GM23338 (cell line): ENCODE measurements at regions not wholly inside any gene's neighbourhood (a gene's known extent, or its start where the extent isn't known, plus 50 kb on each side); places are given as distances from the start of the nearest gene placed in this dataset.

Experiments
- ATAC-seq: fragments of 200-7000 bp; cut with Tn5 transposase; 3 replicates; pipeline ENCODE4 v1.9.1; 2020
- DNase-seq: peaks from one replicate; pipeline ENCODE4 v3.0.0-alpha.2; 2015; ENCODE audit warnings: low spot score
- H2AFZ ChIP-seq: fragments of 200-600 bp; sonication (generic); 2 replicates; pipeline ENCODE4 v1.8.0; 2016; ENCODE audit warnings: antibody characterized with exemption, mild to moderate bottlenecking, moderate library complexity
- H3F3A ChIP-seq: fragments of 200-600 bp; sonication (generic); replicated peaks from 2 replicates; pipeline ENCODE4 v1.8.0; 2017; ENCODE audit warnings: antibody characterized with exemption, mixed run types, low read depth
- H3K27ac ChIP-seq: fragments of 200-600 bp; sonication (generic); 2 replicates; pipeline ENCODE4 v1.6.1; 2016; ENCODE audit warnings: low read depth
- H3K27me3 ChIP-seq: fragments of 200-600 bp; sonication (generic); 2 replicates; pipeline ENCODE4 v1.8.0; 2016; ENCODE audit warnings: mild to moderate bottlenecking, mixed run types, moderate library complexity; ENCODE audit not compliant: insufficient read depth
- H3K36me3 ChIP-seq: fragments of 200-600 bp; sonication (generic); 2 replicates; pipeline ENCODE4 v1.8.0; 2016; ENCODE audit warnings: mild to moderate bottlenecking; ENCODE audit not compliant: insufficient read depth
- H3K4me1 ChIP-seq: fragments of 200-600 bp; sonication (generic); 2 replicates; pipeline ENCODE4 v1.8.0; 2016; ENCODE audit warnings: mild to moderate bottlenecking, moderate library complexity; ENCODE audit not compliant: insufficient read depth
- H3K4me2 ChIP-seq: fragments of 200-600 bp; sonication (generic); 2 replicates; pipeline ENCODE4 v1.7.1; 2017; ENCODE audit warnings: mixed run types
- H3K4me3 ChIP-seq: fragments of 200-600 bp; sonication (generic); 2 replicates; pipeline ENCODE4 v1.6.1; 2016; ENCODE audit warnings: mixed run types
- H3K79me2 ChIP-seq: fragments of 200-600 bp; sonication (generic); replicated peaks from 2 replicates; pipeline ENCODE4 v1.8.0; 2017; ENCODE audit warnings: mild to moderate bottlenecking; ENCODE audit not compliant: insufficient read depth
- H3K9me2 ChIP-seq: fragments of 200-600 bp; sonication (generic); 2 replicates; pipeline ENCODE4 v1.8.0; 2017; ENCODE audit not compliant: insufficient read depth
- H4K20me1 ChIP-seq: fragments of 200-600 bp; sonication (generic); replicated peaks from 2 replicates; pipeline ENCODE4 v1.8.0; 2017; ENCODE audit warnings: mild to moderate bottlenecking; ENCODE audit not compliant: insufficient read depth
- H3K27ac Mint-ChIP-seq: 2 replicates; pipeline ENCODE4 v1.8.0; 2020; ENCODE audit warnings: inconsistent platforms, mild to moderate bottlenecking, moderate library complexity, mixed read lengths
- H3K27me3 Mint-ChIP-seq: 3 replicates; pipeline ENCODE4 v1.8.0; 2022; ENCODE audit warnings: low read depth, mild to moderate bottlenecking, moderate library complexity, mixed read lengths, inconsistent platforms; ENCODE audit not compliant: insufficient read depth, poor library complexity
- H3K36me3 Mint-ChIP-seq: 3 replicates; pipeline ENCODE4 v1.8.0; 2021; ENCODE audit warnings: low read depth, mild to moderate bottlenecking, inconsistent platforms, moderate library complexity, mixed read lengths
- H3K4me1 Mint-ChIP-seq: 3 replicates; pipeline ENCODE4 v1.8.0; 2020; ENCODE audit warnings: mild to moderate bottlenecking, inconsistent platforms, mixed read lengths
- H3K4me3 Mint-ChIP-seq: 3 replicates; pipeline ENCODE4 v1.8.0; 2021; ENCODE audit warnings: moderate library complexity, mild to moderate bottlenecking, inconsistent platforms, mixed read lengths
- H3K9me3 Mint-ChIP-seq: 3 replicates; pipeline ENCODE4 v1.8.0; 2020; ENCODE audit warnings: moderate library complexity, mild to moderate bottlenecking, inconsistent platforms, mixed read lengths
- CREB1 ChIP-seq: fragments of 250-450 bp; sonication (Bioruptor Pico); IDR thresholded peaks from 2 replicates; pipeline ENCODE4 v1.5.0; 2020; ENCODE audit warnings: low read depth, mild to moderate bottlenecking, moderate library complexity
- ETS1 ChIP-seq: IDR thresholded peaks from 2 replicates; pipeline ENCODE4 v1.6.1; 2016; ENCODE audit warnings: antibody characterized with exemption
- EZH2 ChIP-seq: fragments of 200-600 bp; sonication (generic); IDR thresholded peaks from one replicate; pipeline ENCODE4 v1.8.0; 2017; ENCODE audit warnings: antibody characterized with exemption, mild to moderate bottlenecking, low read depth; ENCODE audit not compliant: unreplicated experiment
- EZH2phosphoT487 ChIP-seq: fragments of 200-600 bp; sonication (generic); IDR thresholded peaks from one replicate; pipeline ENCODE4 v1.8.1; 2018; ENCODE audit warnings: antibody characterized with exemption; ENCODE audit not compliant: unreplicated experiment
- JUNB ChIP-seq: IDR thresholded peaks from one replicate; pipeline ENCODE4 v1.6.1; 2016; ENCODE audit warnings: antibody characterized with exemption; ENCODE audit not compliant: unreplicated experiment
- NANOG ChIP-seq: IDR thresholded peaks from 2 replicates; pipeline ENCODE4 v1.6.1; 2016; ENCODE audit warnings: antibody characterized with exemption, borderline replicate concordance
- POLR2AphosphoS5 ChIP-seq: IDR thresholded peaks from 2 replicates; pipeline ENCODE4 v1.6.1; 2016; ENCODE audit warnings: antibody characterized with exemption, low read depth
- STAT1 ChIP-seq: IDR thresholded peaks from one replicate; pipeline ENCODE4 v1.6.1; 2016; ENCODE audit warnings: antibody characterized with exemption; ENCODE audit not compliant: unreplicated experiment
- ZNF114 ChIP-seq: fragments of 250-450 bp; sonication (Bioruptor Pico); IDR thresholded peaks from 2 replicates; pipeline ENCODE4 v1.5.0; 2020; ENCODE audit warnings: mild to moderate bottlenecking, moderate library complexity
- ZNF331 ChIP-seq: fragments of 250-450 bp; sonication (Bioruptor Pico); IDR thresholded peaks from 2 replicates; pipeline ENCODE4 v1.5.0; 2020; ENCODE audit warnings: low read depth, mild to moderate bottlenecking, moderate library complexity
- ZNF462 ChIP-seq: fragments of 250-450 bp; sonication (Bioruptor Pico); IDR thresholded peaks from 2 replicates; pipeline ENCODE4 v1.5.0; 2020; ENCODE audit warnings: mild to moderate bottlenecking, moderate library complexity
- TF ChIP-seq, protein P1 (sequence below): IDR thresholded peaks from one replicate; pipeline ENCODE4 v1.6.1; 2018; ENCODE audit warnings: antibody characterized with exemption; ENCODE audit not compliant: unreplicated experiment
- TF ChIP-seq, protein P2 (sequence below), 2 experiments: fragments of 200-600 bp in 1 of 2; sonication (generic) in 1 of 2; conservative IDR thresholded peaks; 2 replicates each; pipeline versions ENCODE4 v1.5.1 to v1.6.1; 2016 to 2017; ENCODE audit warnings: antibody characterized with exemption in 2 of 2, low read depth in 2 of 2, mild to moderate bottlenecking in 2 of 2, moderate library complexity in 1 of 2

GRCh38 chr10:8615118-8615517 is 560.6 kb downstream of the GATA3 start:
- H3K4me3 ChIP-seq, result no peak overlapping the region

More at GRCh38 chr10:8615118-8615517, 560.6 kb downstream of the GATA3 start:
- Mint-ChIP-seq H3K4me1 (no peaks in the 10 kb centered on the region), H3K9me3 (peaks cover 11% of the 10 kb centered on the region), H3K27me3 (no peaks in the 10 kb centered on the region), H3K36me3 (peaks cover 5% of the 10 kb centered on the region; the same call in 2 of the 3 replicates), H3K4me3 (no peak overlapping the region), H3K27ac (no peak overlapping the region)
- TF ChIP-seq, protein P1, sequence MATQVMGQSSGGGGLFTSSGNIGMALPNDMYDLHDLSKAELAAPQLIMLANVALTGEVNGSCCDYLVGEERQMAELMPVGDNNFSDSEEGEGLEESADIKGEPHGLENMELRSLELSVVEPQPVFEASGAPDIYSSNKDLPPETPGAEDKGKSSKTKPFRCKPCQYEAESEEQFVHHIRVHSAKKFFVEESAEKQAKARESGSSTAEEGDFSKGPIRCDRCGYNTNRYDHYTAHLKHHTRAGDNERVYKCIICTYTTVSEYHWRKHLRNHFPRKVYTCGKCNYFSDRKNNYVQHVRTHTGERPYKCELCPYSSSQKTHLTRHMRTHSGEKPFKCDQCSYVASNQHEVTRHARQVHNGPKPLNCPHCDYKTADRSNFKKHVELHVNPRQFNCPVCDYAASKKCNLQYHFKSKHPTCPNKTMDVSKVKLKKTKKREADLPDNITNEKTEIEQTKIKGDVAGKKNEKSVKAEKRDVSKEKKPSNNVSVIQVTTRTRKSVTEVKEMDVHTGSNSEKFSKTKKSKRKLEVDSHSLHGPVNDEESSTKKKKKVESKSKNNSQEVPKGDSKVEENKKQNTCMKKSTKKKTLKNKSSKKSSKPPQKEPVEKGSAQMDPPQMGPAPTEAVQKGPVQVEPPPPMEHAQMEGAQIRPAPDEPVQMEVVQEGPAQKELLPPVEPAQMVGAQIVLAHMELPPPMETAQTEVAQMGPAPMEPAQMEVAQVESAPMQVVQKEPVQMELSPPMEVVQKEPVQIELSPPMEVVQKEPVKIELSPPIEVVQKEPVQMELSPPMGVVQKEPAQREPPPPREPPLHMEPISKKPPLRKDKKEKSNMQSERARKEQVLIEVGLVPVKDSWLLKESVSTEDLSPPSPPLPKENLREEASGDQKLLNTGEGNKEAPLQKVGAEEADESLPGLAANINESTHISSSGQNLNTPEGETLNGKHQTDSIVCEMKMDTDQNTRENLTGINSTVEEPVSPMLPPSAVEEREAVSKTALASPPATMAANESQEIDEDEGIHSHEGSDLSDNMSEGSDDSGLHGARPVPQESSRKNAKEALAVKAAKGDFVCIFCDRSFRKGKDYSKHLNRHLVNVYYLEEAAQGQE, result no peak
- TF ChIP-seq NANOG (no peak), ZNF114 (CRISPR knock-in tag) (no peak), ETS1 (no peak), POLR2AphosphoS5 (no peak), ZNF462 (CRISPR knock-in tag) (no peak), CREB1 (no peak), JUNB (no peak), ZNF331 (CRISPR knock-in tag) (no peak), EZH2 (no peak), EZH2phosphoT487 (no peak), STAT1 (no peak)
- TF ChIP-seq, protein P2, sequence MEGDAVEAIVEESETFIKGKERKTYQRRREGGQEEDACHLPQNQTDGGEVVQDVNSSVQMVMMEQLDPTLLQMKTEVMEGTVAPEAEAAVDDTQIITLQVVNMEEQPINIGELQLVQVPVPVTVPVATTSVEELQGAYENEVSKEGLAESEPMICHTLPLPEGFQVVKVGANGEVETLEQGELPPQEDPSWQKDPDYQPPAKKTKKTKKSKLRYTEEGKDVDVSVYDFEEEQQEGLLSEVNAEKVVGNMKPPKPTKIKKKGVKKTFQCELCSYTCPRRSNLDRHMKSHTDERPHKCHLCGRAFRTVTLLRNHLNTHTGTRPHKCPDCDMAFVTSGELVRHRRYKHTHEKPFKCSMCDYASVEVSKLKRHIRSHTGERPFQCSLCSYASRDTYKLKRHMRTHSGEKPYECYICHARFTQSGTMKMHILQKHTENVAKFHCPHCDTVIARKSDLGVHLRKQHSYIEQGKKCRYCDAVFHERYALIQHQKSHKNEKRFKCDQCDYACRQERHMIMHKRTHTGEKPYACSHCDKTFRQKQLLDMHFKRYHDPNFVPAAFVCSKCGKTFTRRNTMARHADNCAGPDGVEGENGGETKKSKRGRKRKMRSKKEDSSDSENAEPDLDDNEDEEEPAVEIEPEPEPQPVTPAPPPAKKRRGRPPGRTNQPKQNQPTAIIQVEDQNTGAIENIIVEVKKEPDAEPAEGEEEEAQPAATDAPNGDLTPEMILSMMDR (conservative IDR thresholded peaks at IDR 0.05; ENCODE audit: low read depth in 2 of 2), result no peak
- Histone ChIP-seq H3K79me2 (no peaks in the 10 kb centered on the region), H3K27me3 (no peaks in the 10 kb centered on the region), H2AFZ (no peak overlapping the region), H3K27ac (no peak overlapping the region), H4K20me1 (no peaks in the 10 kb centered on the region), H3F3A (no peaks in the 10 kb centered on the region), H3K4me1 (no peaks in the 10 kb centered on the region), H3K9me2 (peaks cover 5% of the 10 kb centered on the region; the same call in 1 of the 2 replicates), H3K36me3 (no peaks in the 10 kb centered on the region), H3K4me2 (no peak overlapping the region)
- DNase-seq (no peak), ATAC-seq (no peak; the same call in 1 of the 3 replicates)
